ENCODE measurements at regions not wholly inside any gene's neighbourhood (a gene's known extent, or its start where the extent isn't known, plus 50 kb on each side); places are given as distances from the start of the nearest gene placed in this dataset.
"Not testable (repeated sequence)": the region's sequence is repeated elsewhere in the genome, so short reads cannot be mapped to it uniquely, and the experiment has no call there.

- DNase-seq, result no peak
Measured at GRCh38 chr5:114060866-114061265, 301.0 kb upstream of the KCNN2 start.

DNA sequence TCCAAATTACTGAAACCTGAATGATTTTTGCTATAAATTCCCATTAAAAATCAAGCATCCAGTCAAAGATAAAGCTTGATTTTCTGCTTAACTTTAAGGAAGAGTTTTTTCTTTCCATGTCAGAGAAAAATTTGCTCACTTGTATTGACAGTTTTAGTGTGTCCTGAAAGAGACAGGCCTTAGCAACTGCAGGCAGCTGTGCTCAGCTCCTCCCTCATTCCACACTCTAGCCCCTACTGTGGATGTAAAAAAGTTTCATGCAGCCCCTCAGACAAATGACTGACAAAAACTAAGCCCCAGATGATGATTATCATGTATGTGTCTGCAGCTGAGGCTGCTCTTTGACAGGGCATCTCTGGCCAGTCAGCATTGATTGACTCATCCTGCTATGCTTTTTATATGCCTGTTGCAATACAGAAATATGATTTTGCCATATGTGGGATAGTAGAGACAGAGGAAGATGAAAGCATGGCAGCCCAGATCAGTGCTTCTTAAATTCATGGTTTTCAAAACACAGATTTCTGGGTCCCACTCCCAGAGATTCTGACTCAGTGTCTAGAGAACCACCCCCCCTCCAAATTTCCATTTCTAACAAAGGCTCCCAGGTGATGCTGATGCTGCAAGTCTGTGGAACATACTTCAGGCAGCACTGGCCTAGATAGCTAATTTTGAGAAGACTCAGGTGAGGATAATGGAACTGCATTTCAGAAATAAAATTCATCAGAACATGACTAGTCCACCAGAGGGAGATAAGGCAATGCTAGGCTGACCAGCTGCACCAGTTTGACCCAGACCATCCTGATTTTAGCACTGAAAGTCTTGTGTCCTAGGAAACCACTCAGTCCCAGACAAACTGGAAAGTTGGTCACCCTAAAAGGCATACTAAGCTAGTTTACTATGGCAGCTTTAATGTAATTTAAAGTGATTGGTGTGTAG lies 298.7 kb upstream of the KCNN2 start:
- DNase-seq, result no peak

GRCh38 chr5:114065912-114066311 lies 296.0 kb upstream of the KCNN2 start:
- DNase-seq, result no peak

GRCh38 chr5:114070093-114070722 lies 291.7 kb upstream of the KCNN2 start:
- no peak for DNase-seq

GRCh38 chr5:114089259-114089658 lies 272.6 kb upstream of the KCNN2 start:
- DNase-seq, result no peak

DNA sequence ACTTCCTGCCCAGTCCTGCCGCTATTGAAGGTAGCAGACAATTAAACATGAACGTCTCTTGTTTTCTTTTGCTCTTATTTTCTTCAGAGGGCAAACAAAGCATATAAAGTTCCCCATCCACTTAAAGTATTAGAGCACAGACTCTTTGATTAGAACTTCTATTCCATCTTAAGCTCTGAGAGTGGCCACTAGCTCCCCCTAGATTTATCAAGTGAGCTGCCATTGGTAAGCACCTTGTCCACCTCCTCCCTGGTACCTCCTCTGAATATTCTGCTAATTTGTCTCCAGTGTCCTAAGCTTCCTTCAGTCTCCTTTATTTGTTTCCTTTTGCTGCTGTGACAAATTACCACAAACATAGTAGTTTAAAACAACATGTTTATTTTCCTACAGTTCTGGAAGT lies 264.3 kb upstream of the KCNN2 start:
- no peak for DNase-seq

- DNase-seq, result no peak
Measured at GRCh38 chr5:114099161-114099560, 262.7 kb upstream of the KCNN2 start.

DNA sequence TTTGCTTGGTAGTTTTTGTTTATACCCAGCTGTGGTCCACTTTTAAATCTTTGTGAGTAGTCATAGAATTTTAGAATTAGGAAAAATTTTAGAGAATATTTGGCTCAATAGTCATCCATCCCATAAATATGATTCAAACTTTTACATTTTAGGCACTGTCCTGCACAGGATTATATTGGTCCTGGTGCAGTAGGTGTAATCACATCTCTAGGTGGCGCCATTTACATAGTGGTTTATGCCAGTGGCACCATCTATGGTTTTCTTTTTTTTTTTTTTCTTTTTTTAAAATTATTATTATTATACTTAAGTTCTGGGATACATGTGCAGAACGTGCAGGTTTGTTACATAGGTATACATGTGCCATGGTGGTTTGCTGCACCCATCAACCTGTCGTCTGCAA lies 260.7 kb upstream of the KCNN2 start:
- DNase-seq, result no peak

DNA sequence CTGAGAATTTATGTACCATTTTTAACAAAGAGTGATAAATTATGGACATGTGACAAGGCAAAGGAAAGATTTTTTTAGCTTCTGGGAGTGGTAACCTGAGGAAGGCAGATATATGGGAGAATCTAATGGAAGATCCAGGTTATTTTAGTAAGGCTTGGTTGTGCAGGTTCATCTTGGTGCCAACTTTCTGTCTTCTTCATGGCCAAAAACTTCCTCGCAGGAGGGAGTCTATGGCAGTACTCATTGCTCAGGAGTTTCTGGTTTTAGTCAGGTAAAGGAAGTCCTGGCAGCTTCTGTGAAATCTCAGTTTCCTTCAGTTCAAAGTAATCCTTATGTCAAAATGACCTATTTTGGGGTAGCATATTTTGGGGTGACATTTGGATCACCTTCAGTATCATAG lies 248.3 kb upstream of the KCNN2 start:
- no peak for DNase-seq

GRCh38 chr5:114116981-114117380 lies 244.9 kb upstream of the KCNN2 start:
- DNase-seq, result no peak

- no peak for DNase-seq
Measured at GRCh38 chr5:114118511-114118910, 243.4 kb upstream of the KCNN2 start.

- DNase-seq, result no peak
Measured at GRCh38 chr5:114120166-114120565, 241.7 kb upstream of the KCNN2 start.

DNA sequence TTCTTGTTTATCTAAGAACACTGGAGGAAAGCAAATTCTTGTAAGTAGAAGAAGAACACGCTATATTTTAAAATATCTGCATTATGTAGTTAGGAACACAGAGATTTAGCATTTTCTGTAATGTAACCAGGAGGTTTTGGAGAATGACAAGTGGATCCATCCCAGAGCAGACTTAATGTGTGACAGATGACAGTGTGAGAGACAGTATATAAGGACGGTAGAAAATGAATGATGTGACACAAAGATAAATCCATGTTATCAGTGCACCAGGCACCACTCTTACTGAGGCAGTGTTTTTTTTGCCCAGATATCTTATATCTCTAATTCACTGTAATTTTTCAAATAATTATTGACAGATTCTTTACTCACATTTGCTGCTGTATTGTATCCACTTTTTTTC lies 239.0 kb upstream of the KCNN2 start:
- no peak for DNase-seq

- no peak for DNase-seq
Measured at GRCh38 chr5:114123654-114124053, 238.2 kb upstream of the KCNN2 start.

- no peak for DNase-seq
Measured at GRCh38 chr5:114146398-114146797, 215.5 kb upstream of the KCNN2 start.

DNA sequence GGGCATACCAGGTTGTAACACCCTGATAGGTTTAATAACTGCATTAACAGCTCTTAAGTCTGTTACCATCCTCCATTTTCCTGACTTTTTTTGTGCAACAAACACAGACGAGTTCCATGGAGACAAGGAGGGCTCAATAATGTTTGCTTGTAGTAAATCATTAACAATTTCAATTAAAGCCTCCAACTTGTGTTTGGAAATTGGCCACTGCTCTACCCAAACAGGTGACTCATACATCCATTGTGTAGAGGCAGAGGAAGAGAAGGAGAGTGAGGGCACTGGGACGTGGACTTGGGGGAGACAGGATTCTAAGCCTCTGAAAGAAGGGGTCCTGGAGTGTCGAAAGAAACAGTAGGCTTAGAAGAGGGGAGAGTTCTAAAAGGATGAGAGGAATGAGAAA lies 213.6 kb upstream of the KCNN2 start:
- DNase-seq, result no peak

- not testable (repeated sequence) for DNase-seq
Measured at GRCh38 chr5:114148728-114149127, 213.1 kb upstream of the KCNN2 start.

- DNase-seq, result no peak
Measured at GRCh38 chr5:114152656-114153360, 209.1 kb upstream of the KCNN2 start.

- no peak for DNase-seq
Measured at GRCh38 chr5:114153392-114153791, 208.5 kb upstream of the KCNN2 start.

DNA sequence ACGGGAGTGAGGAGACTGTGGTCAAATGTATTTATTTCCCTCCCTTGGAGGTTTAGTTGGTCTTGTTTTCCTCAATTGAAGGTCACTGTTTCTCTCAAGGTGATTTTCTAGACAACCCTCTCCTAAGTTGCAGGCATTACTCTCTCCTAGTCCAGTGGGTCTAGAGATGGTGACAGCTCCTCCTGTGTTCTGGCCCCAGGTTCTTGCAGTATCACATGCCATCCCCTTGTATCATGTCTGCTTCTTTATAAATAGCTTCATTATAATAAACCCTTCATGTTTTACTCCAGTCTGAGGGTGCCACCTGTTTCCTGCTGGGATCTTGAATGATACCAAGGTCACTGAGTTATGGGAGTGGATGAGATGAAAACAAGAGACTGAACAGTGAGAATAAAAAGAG lies 208.0 kb upstream of the KCNN2 start:
- no peak for DNase-seq

- DNase-seq, result no peak
Measured at GRCh38 chr5:114166081-114166480, 195.8 kb upstream of the KCNN2 start.

GRCh38 chr5:114174131-114174530 lies 187.7 kb upstream of the KCNN2 start:
- DNase-seq, result no peak

- DNase-seq, result no peak
Measured at GRCh38 chr5:114174837-114175236, 187.0 kb upstream of the KCNN2 start.

GRCh38 chr5:114176356-114176755 lies 185.5 kb upstream of the KCNN2 start:
- DNase-seq, result no peak
